Heart left ventricle (tissue), 13 donors: ENCODE measurements at regions not wholly inside any gene's neighbourhood (a gene's known extent, or its start where the extent isn't known, plus 50 kb on each side); places are given as distances from the start of the nearest gene placed in this dataset.

Experiments
- POLR2A ChIP-seq, 2 donors: fragments of 450-650 bp; IDR thresholded peaks; one replicate each; pipeline ENCODE4 v1.6.1; 2017; ENCODE audit warnings: antibody characterized with exemption in 2 of 2, mild to moderate bottlenecking in 2 of 2, moderate library complexity in 2 of 2
- TF ChIP-seq, protein P1 (sequence below), 12 donors: fragments of 200-600 bp; sonication (generic) in 4 of 12; IDR thresholded peaks; one replicate each; pipeline versions ENCODE4 v1.5.0 to v1.8.0; 2018 to 2022; ENCODE audit warnings: antibody characterized with exemption in 12 of 12, mild to moderate bottlenecking in 5 of 12
- donor health status: ischemic (EF 13 %, LVEDD 7.1; RV severe dilation, severe dysfunction).
- donor health status: DM: no; HTN: yes; CAD: no.
- donor health status: DM: no; HTN: no; CAD: no.
- donor health status: ischemic (EF 25% LVEDD 6.9; RV normal size, moderate dysfunction).
- donor health status: ischemic (EF 25% LVEDD 5.7; RV mildly dilated, moderate dysfunction).
- donor health status: ischemic (EF 35%, LVEDD 5.7; RV mildly dilated, moderate dysfunction).
- donor health status: nonischemic (EF 11% LVEDD 7.7; RV severe dilation, severe dysfunction).
- donor health status: DM: yes; HTN: yes; CAD: no.
- donor health status: PGD.
- donor health status: ischemic (EF 29% LVEDD 5.4; RV normal size, mild dysfunction).
- donor health status: nonischemic (EF 23%, LVEDD 6.1; RV moderate dilation, normal function).

DNA sequence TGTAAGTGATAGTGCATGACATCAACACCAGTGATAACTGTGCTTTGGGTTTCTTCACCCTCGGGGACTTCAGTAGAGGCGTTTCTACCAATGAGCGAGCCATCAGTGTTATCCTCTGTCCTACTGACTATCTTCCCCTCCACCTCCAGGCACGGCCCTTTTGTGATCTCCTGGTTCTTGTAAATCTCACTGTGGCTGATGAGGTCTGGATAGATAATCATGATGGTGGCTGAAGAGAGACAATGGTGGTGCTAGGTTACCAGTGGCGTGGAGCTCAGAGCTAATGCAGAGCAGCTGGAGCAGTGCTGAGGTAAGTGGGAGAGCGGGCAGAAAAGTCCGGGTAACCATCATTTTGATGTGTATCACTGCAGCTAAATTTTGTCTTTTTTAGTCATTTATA, 816.6 kb downstream of the GLUD2 start:
- no peak for TF ChIP-seq POLR2A (IDR thresholded peaks at IDR 0.05)
- TF ChIP-seq, protein P1, sequence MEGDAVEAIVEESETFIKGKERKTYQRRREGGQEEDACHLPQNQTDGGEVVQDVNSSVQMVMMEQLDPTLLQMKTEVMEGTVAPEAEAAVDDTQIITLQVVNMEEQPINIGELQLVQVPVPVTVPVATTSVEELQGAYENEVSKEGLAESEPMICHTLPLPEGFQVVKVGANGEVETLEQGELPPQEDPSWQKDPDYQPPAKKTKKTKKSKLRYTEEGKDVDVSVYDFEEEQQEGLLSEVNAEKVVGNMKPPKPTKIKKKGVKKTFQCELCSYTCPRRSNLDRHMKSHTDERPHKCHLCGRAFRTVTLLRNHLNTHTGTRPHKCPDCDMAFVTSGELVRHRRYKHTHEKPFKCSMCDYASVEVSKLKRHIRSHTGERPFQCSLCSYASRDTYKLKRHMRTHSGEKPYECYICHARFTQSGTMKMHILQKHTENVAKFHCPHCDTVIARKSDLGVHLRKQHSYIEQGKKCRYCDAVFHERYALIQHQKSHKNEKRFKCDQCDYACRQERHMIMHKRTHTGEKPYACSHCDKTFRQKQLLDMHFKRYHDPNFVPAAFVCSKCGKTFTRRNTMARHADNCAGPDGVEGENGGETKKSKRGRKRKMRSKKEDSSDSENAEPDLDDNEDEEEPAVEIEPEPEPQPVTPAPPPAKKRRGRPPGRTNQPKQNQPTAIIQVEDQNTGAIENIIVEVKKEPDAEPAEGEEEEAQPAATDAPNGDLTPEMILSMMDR (IDR thresholded peaks at IDR 0.05), result no peak
